GM06990 (cell line): ENCODE measurements at regions not wholly inside any gene's neighbourhood (a gene's known extent, or its start where the extent isn't known, plus 50 kb on each side); places are given as distances from the start of the nearest gene placed in this dataset.

Source experiments
- DNase-seq: peaks from one replicate; pipeline ENCODE4 v3.0.0-alpha.2; 2011; ENCODE audit not compliant: insufficient read length; ENCODE audit errors: extremely low read depth
- H3K27me3 ChIP-seq: replicated peaks from 2 replicates; pipeline ENCODE4 v1.6.0; 2011; ENCODE audit warnings: low read length; ENCODE audit not compliant: control insufficient read depth, insufficient read depth
- H3K36me3 ChIP-seq: 2 replicates; pipeline ENCODE4 v1.5.1; 2011; ENCODE audit warnings: low read length; ENCODE audit not compliant: control insufficient read depth, insufficient read depth
- H3K4me3 ChIP-seq: replicated peaks from 2 replicates; pipeline ENCODE4 v1.5.1; 2011; ENCODE audit warnings: low read depth, mild to moderate bottlenecking, control low read depth, low read length
- TF ChIP-seq, protein P1 (sequence below): IDR thresholded peaks from 2 replicates; pipeline ENCODE4 v1.5.1; 2011; ENCODE audit warnings: low read length, control low read depth, mild to moderate bottlenecking, inconsistent platforms; ENCODE audit not compliant: insufficient read depth, poor library complexity, severe bottlenecking

DNA sequence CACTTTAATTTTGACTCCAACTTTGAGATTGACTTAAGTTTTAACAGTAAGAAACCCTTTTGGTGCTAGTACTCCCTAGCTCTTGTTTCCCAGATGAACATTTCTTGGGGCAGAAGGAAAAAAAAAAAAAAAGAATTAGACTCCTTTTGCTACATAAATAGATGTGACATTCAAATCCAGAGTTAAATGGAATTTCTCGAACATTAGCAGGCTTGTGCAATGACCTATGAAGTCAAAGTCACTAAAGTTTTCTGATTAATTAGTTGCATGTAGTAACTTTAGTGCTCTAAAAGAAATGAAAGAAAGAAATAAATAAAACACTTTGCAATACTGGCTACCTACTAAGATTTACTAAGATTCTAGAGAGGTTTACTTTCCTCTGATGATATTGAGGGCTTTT is 106.8 kb downstream of the TMEM174 start:
- TF ChIP-seq, protein P1, sequence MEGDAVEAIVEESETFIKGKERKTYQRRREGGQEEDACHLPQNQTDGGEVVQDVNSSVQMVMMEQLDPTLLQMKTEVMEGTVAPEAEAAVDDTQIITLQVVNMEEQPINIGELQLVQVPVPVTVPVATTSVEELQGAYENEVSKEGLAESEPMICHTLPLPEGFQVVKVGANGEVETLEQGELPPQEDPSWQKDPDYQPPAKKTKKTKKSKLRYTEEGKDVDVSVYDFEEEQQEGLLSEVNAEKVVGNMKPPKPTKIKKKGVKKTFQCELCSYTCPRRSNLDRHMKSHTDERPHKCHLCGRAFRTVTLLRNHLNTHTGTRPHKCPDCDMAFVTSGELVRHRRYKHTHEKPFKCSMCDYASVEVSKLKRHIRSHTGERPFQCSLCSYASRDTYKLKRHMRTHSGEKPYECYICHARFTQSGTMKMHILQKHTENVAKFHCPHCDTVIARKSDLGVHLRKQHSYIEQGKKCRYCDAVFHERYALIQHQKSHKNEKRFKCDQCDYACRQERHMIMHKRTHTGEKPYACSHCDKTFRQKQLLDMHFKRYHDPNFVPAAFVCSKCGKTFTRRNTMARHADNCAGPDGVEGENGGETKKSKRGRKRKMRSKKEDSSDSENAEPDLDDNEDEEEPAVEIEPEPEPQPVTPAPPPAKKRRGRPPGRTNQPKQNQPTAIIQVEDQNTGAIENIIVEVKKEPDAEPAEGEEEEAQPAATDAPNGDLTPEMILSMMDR = no peak
- no peak for DNase-seq
- Histone ChIP-seq H3K27me3 (peaks cover 2% of the 10 kb centered on the region; the same call in 1 of the 2 replicates), H3K4me3 (no peak overlapping the region), H3K36me3 (no peaks in the 10 kb centered on the region)

DNA sequence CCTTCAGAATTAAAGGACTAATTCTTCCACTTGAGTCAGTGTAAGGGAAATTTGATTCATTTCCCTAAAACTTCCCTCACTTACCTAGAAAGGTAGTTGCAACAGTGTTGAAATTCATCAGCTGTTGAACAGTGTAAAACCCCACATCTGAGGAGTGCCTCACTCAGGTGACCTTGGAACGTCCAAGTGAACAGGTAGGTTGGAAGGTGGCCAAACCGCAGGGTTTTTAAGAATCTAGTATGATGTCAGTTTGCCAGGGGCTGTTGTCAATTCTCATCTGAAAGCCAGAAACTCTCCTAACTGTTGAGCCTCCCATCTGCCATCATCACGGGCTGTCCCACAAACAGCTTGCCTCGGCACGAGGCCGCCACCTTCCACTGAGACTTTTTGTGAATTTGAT is 105.7 kb downstream of the TMEM174 start:
- Histone ChIP-seq H3K4me3 (no peak overlapping the region), H3K27me3 (peaks cover 2% of the 10 kb centered on the region; the same call in 1 of the 2 replicates), H3K36me3 (no peaks in the 10 kb centered on the region)
- no peak for DNase-seq
- TF ChIP-seq, protein P1 = no peak

DNA sequence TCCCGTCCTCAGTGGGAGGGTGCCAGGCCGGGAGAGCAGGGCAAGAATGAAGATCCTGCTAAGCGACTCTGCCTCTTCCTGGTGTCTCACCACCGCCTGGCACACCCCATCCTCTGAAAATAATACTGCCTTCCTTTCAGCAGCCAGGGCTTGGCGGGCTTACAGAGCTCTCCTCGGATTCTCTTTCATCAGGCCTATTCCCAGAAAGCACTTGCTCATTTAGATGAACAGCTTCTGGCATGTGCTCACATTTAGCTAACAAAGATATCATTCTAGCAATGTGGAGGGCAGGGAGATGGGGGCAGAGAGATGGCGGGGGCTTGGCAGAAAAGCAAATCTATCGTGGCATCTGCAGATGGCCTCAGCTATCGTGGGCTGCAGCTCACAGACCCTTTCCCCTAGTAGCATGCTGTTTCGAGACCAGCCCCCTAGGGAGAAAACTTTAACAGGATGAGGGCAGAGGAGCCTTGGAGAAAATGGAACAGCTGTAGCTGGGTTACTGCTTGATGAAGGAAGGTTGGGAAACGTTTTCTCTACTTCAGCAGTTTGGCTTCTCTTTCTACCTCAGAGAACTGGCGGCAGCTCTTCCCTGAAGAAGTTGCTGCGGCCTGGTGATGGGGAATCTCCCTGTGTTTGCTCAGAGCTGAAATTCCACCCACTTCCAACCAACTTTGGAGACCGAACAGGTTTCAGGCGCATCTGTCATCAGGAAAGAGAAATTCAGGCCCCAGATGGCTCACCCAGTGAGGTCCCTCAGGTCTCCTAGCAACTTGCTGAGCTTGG is 102.1 kb downstream of the TMEM174 start:
- Histone ChIP-seq H3K36me3 (no peaks in the 10 kb centered on the region), H3K4me3 (no peak overlapping the region), H3K27me3 (no peaks in the 10 kb centered on the region; the same call in none of the 2 replicates)
- TF ChIP-seq, protein P1 = no peak
- DNase-seq = no peak

DNA sequence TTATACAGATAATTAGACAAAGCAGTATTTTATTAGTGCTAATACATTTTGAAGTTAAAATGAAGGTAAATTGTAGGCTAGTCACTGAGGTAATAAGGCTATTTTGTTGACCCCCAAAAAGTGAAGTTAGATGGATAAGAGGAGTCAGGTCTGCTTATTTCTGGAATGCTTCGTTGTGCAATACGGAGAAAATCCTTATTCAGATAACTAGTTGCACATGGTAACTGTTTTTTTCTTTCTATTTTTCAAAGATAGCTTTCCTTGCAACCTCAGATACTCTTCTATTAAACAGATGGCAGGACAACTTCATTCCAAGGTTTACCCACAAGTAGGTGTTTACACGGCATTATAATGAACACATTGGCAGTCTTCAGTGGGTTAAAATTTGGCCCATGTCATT is 101.1 kb downstream of the TMEM174 start:
- TF ChIP-seq, protein P1 = no peak
- no peak for DNase-seq
- H3K27me3 ChIP-seq = no peaks in the 10 kb centered on the region; the same call in none of the 2 replicates
- H3K4me3 ChIP-seq = no peak overlapping the region
- no peaks in the 10 kb centered on the region for H3K36me3 ChIP-seq

DNA sequence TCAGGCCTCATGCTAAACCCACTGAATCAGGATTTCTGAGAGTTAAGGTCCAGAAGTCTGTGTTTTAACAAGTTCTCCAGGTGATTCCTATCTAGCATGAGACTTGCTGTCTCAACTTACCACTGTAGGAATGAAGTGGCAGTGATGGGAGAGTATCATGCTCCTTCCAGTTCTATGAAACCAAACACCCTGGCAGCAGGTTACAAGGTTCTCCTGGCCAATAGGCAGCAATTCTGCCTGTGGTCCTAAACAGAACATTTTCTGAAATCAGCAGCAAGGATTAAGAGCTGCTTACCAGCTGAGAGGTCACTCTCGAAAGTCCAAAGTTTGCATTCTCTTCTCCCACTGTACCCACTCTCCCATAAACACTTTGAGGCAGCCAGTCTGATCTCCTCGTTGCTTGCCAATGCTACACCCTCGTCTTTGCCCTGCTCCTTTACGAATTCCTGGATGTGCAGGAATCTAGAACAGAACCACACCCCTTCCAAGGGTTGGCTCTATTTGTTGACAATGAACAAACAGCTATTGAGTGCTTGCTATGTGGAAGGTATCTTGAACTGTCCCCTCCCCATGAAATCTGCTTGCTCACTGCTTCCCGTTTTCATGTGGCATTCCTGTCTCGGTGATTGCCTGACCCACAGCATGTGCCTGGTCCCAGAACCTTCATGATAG is 100.5 kb downstream of the TMEM174 start:
- no peak for DNase-seq
- H3K4me3 ChIP-seq = no peak overlapping the region
- TF ChIP-seq, protein P1 = no peak
- no peaks in the 10 kb centered on the region for H3K36me3 ChIP-seq
- H3K27me3 ChIP-seq = no peaks in the 10 kb centered on the region; the same call in none of the 2 replicates
